AG09319 (cell line): ENCODE measurements at regions not wholly inside any gene's neighbourhood (a gene's known extent, or its start where the extent isn't known, plus 50 kb on each side); places are given as distances from the start of the nearest gene placed in this dataset.

Experiments used
- DNase-seq: peaks from one replicate; pipeline ENCODE4 v3.0.0-alpha.2; 2010; ENCODE audit warnings: low read depth; ENCODE audit errors: extremely low read depth
- CTCF ChIP-seq: IDR thresholded peaks from 2 replicates; pipeline ENCODE4 v1.5.1; 2011; ENCODE audit warnings: low read depth, mild to moderate bottlenecking, inconsistent platforms, low read length, moderate library complexity

DNA sequence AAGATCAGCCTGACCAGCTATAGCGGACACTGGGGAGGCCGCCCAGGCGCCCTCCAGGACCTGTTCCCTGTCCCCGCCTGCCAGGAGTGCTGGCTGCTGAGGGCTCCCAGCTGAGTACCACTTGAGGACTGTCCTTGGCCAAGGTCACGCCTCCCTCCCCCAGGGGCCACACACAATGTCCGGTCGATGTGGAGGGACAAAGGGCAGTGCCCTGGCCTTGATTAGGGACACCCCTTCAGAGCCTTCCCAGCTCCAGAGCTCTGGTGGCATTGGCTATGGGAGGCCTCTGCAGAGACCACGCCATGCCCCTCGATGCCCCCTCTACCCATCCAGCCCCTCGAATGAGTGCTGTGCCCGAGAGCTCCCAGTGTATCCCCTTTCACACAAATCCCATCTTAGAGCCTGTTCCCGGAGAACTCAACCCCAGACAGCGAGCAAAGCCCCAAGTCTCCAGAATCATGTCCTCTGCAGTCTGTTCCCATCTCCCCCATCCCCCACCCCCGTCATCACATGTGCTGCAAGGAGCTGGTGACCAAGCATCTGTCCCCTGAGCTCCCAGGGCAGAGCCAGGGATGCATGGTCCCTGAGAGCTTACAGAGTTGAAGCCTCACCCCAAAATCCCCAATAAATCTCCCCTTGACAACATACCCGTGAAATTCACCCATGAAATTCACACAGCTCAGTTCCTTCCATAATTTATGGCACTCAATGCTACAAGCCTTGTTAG, 158.9 kb downstream of the NUP210 start:
- TF ChIP-seq CTCF: no peak
- DNase-seq: no peak

DNA sequence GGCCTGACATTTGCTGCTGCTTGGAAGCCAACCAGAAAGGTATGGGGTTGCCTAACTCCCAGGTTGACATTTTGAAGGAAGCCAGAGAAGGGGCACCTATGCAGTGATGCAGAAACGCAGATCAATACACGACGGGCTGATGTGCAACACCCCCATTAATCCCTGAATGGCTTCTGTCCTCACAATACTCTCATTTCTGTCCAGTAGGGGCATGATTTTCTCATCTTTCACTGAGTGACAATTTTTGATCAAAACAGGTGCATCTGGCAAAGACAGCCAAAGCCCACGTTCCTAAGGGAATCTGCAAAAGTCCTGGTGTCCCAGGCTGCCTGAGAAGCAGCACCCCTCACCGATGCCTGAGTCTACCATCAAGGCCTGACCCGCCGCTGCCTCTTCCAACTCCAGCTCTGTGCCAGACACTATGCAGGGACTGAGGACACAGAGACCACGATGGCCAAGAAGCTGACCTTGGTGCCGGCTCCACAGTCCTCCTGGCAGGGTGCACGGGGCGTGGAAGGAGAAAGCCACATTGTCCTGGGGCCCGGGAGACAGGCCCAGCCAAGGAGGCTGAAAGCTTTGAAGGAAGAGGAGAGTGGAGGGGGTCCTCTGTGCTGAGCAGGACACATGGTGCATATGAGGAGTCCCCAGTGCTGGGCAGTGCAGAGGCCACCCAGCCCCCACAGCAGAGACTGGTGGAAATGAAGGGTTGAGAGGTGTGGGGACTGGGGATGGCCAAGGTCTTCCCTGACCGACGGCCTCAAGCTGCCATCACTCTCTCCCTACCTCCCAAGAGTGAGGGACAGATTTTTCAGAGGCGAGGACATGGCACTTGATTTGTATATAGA, 159.6 kb downstream of the NUP210 start:
- no peak for TF ChIP-seq CTCF
- DNase-seq: no peak

DNA sequence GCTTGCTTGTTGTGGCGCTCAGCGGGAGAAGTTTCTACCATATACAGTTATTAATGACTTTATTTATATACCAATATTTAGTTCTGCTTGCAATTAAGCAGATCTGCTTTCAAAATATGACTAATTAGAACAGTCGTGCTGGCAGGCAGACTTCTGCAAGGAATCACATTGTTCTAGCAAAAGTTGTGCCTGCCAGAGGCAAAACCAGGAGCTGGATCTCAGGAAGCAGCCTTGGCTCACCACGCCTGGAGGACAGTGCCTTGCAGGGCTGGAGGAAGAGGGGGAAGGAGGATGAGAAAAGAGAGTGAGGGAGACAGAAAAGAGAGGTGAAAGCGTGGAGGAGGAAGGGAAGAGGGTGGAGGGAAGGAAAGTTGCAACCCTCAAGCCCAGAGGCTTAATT, 160.3 kb downstream of the NUP210 start:
- no peak for DNase-seq
- TF ChIP-seq CTCF: no peak

DNA sequence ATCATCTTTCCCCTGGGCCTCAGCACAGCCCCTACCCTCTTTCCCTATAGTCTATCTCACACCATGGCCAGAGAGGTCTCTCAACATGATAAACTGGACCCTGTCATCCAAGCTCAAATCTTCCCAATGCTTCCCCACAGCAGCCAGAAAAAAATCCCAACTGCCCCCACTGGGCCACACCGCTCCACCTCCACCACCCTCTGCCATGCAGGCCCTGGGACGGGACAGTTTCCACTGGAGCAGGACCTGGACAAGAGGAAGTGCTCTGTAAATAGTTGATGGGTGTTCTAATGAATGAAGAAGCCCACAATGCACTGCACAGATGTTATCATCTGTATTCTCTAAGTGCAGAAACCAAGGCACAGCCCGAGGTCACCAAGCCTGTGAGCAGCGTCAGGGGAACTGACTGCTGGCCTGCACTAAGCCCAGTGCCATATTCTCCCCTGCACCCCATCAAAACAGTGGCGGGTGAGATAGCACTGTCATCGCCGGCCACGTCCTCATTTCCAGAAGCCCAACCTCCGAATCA, 161.1 kb downstream of the NUP210 start:
- no peak for DNase-seq
- no peak for TF ChIP-seq CTCF

DNA sequence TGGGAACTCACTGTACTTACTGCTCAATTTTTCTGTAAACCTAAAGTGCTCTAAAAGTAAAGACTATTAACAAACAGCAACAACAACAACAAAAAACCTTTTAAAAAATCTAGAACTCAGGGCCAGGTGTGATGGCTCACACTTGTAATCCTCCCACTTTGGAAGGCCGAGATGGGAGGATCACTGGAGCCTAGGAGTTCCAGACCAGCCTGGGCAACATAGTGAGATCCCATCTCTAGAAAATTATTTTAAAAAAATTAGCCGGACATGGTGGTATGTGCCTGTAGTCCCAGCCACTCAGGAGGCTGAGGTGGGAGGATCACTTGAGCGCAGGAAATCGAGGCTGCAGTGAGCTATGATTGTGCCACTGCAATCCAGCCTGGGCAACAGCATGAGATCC, 161.8 kb downstream of the NUP210 start:
- DNase-seq: no peak
- TF ChIP-seq CTCF: no peak

DNA sequence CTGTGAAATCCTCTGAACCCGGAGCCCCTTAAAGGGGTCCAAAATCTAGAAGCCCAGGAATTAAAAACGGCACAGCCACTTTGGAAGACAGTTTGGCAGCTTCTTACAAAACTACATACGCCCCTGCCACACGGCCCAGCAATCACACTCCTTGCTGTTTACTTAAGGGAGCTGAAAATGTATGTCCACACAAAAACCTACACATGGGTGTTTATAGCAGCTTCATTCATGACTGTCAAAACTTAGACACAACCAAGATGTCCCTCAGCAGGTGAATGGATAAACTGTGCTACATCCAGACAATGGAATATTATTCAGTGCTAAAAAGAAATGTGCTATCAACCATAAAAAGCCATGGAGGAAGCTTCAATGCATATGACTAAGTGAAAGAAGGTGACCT, 162.5 kb downstream of the NUP210 start:
- DNase-seq: no peak
- TF ChIP-seq CTCF: no peak

- no peak for TF ChIP-seq CTCF
- DNase-seq: no peak
These were observed 163.3 kb downstream of the NUP210 start for GRCh38 chr3:13256845-13257244.
